Endothelial cell of umbilical vein (primary cell): ENCODE measurements at regions not wholly inside any gene's neighbourhood (a gene's known extent, or its start where the extent isn't known, plus 50 kb on each side); places are given as distances from the start of the nearest gene placed in this dataset.

ENCODE experiments used
- BruUV-seq: library from RNA; stranded (reverse); fragments of 400-500 nt; replicated peaks from 2 replicates; lab custom pipeline; 2021; lab: Mats Ljungman, UMichigan
- CTCF ChIA-PET: fragments of 300-600, 350-600 bp; sonication (Branson Sonifier 250); formaldehyde crosslinking; loops from one replicate; lab custom pipeline; 2021; ENCODE audit warnings: antibody characterized with exemption, inconsistent platforms; lab: Charles Lee
- POLR2A ChIA-PET: fragments of 300-600, 350-600 bp; sonication (Branson Sonifier 250); formaldehyde crosslinking; loops from one replicate; lab custom pipeline; 2021; ENCODE audit warnings: antibody characterized with exemption, inconsistent platforms; lab: Charles Lee
- DNase-seq: peaks from one replicate; pipeline ENCODE4 v3.0.0-alpha.2; 2011; ENCODE audit warnings: low read depth, low spot score
- FAIRE-seq: peaks from 2 replicates; lab custom pipeline; 2011; peaks lifted over from hg19 to GRCh38; lab: Jason Lieb, UNC
- H2AFZ ChIP-seq: 2 replicates; pipeline ENCODE4 v1.6.0; 2012; ENCODE audit warnings: low read depth, low read length, control low read depth, inconsistent platforms
- H3K27ac ChIP-seq: 2 replicates; pipeline ENCODE4 v1.5.1; 2011; ENCODE audit warnings: low read depth, mild to moderate bottlenecking, control low read depth, low read length, moderate library complexity; ENCODE audit not compliant: insufficient read depth
- H3K27me3 ChIP-seq, 2 experiments: 2 replicates each; pipeline versions ENCODE4 v1.6.0 to v1.6.1; 2011; ENCODE audit warnings: low read length in 2 of 2, mixed read lengths in 1 of 2; ENCODE audit not compliant: control insufficient read depth in 2 of 2, insufficient read depth in 2 of 2
- H3K36me3 ChIP-seq, 2 experiments: 2 replicates in 1 of 2; 3 replicates in 1 of 2; pipeline ENCODE4 v1.5.1; 2011; ENCODE audit warnings: low read length in 2 of 2, mild to moderate bottlenecking in 1 of 2, moderate library complexity in 1 of 2; ENCODE audit not compliant: control insufficient read depth in 2 of 2, insufficient read depth in 2 of 2; ENCODE audit errors: extremely low read depth in 1 of 2
- H3K4me1 ChIP-seq: 3 replicates; pipeline ENCODE4 v1.5.1; 2011; ENCODE audit warnings: mild to moderate bottlenecking, low read length; ENCODE audit not compliant: control insufficient read depth, insufficient read depth; ENCODE audit errors: extremely low read depth
- H3K4me2 ChIP-seq: 2 replicates; pipeline ENCODE4 v1.6.1; 2011; ENCODE audit warnings: low read length, control low read depth, mixed read lengths; ENCODE audit not compliant: insufficient read depth
- H3K4me3 ChIP-seq, 3 experiments: fragments of 200-600 bp in 1 of 3; sonication (generic), shearing (Covaris generic) in 1 of 3; replicated peaks in 1 of 3; 2 replicates each; pipeline ENCODE4 v1.5.1; 2011 to 2016; ENCODE audit warnings: control low read depth in 3 of 3, low read length in 3 of 3, mild to moderate bottlenecking in 2 of 3, inconsistent platforms in 1 of 3, low read depth in 1 of 3, moderate library complexity in 1 of 3; ENCODE audit not compliant: insufficient read depth in 1 of 3
- H3K79me2 ChIP-seq: 2 replicates; pipeline ENCODE4 v1.6.0; 2012; ENCODE audit warnings: low read length, inconsistent platforms; ENCODE audit not compliant: control insufficient read depth, insufficient read depth
- H3K9ac ChIP-seq: replicated peaks from 2 replicates; pipeline ENCODE3; 2011; ENCODE audit warnings: low read length, control low read depth; ENCODE audit not compliant: insufficient read depth; ENCODE audit errors: extremely low read depth
- H3K9me1 ChIP-seq: replicated peaks from 3 replicates; pipeline ENCODE4 v1.6.0; 2011; ENCODE audit warnings: mild to moderate bottlenecking, low read length; ENCODE audit not compliant: control insufficient read depth, insufficient read depth; ENCODE audit errors: extremely low read depth
- H3K9me3 ChIP-seq: replicated peaks from 2 replicates; pipeline ENCODE4 v1.5.1; 2012; ENCODE audit warnings: low read length, inconsistent platforms; ENCODE audit not compliant: control insufficient read depth, insufficient read depth
- H4K20me1 ChIP-seq: replicated peaks from 2 replicates; pipeline ENCODE3; 2011; ENCODE audit warnings: mild to moderate bottlenecking, low read length; ENCODE audit not compliant: control insufficient read depth, insufficient read depth; ENCODE audit errors: extremely low read depth
- EZH2 ChIP-seq: IDR thresholded peaks from 2 replicates; pipeline ENCODE4 v1.6.1; 2012; ENCODE audit warnings: borderline replicate concordance, low read depth, mild to moderate bottlenecking, moderate library complexity, low read length, inconsistent platforms; ENCODE audit not compliant: severe bottlenecking
- FOS ChIP-seq: IDR thresholded peaks from 2 replicates; pipeline ENCODE4 v1.6.1; 2011; ENCODE audit warnings: mild to moderate bottlenecking, low read length, moderate library complexity, borderline replicate concordance; ENCODE audit not compliant: insufficient read depth
- GATA2 ChIP-seq: IDR thresholded peaks from 2 replicates; pipeline ENCODE4 v1.7.0; 2011; ENCODE audit warnings: low read depth, mild to moderate bottlenecking, moderate library complexity, mixed read lengths, low read length; ENCODE audit not compliant: insufficient read length, insufficient read depth
- JUN ChIP-seq: IDR thresholded peaks from 2 replicates; pipeline ENCODE4 v1.6.1; 2011; ENCODE audit warnings: borderline replicate concordance, low read depth; ENCODE audit not compliant: insufficient read length, insufficient read depth
- MYC ChIP-seq: IDR thresholded peaks from one replicate; pipeline ENCODE4 v1.6.1; 2011; ENCODE audit warnings: mild to moderate bottlenecking, low read depth, low read length
- POLR2A ChIP-seq: IDR thresholded peaks from 2 replicates; pipeline ENCODE4 v1.6.1; 2012; ENCODE audit warnings: low read depth, mild to moderate bottlenecking, control low read depth, low read length
- POLR2AphosphoS5 ChIP-seq: IDR thresholded peaks from 2 replicates; pipeline ENCODE4 v1.6.1; 2012; ENCODE audit warnings: low read depth, mild to moderate bottlenecking, control low read depth, low read length, moderate library complexity; ENCODE audit not compliant: insufficient read depth
- dilution Hi-C: fragments of 300-500 bp; cut with MboI; formaldehyde crosslinking; loops from one replicate; pipeline ENCODE4 v1.15.0; 2019; ENCODE audit warnings: low sequenced_read_pairs; ENCODE audit not compliant: extremely low pct_ligation_motif_present
- intact Hi-C: fragments of 100-400 bp; cut with micrococcal nuclease; formaldehyde crosslinking; loops from one replicate; pipeline ENCODE4 v1.10.0; 2022
- TF ChIP-seq, protein P1 (sequence below), 2 donors: IDR thresholded peaks; 1 replicate in 1 of 2; 2 replicates in 1 of 2; pipeline ENCODE4 v1.5.1; 2011; ENCODE audit warnings: low read length in 2 of 2, mild to moderate bottlenecking in 2 of 2, moderate library complexity in 2 of 2, control low read depth in 1 of 2, inconsistent platforms in 1 of 2, low read depth in 1 of 2; ENCODE audit not compliant: insufficient read depth in 1 of 2; ENCODE audit errors: extremely low read depth in 1 of 2
- TF ChIP-seq, protein P2 (sequence below): IDR thresholded peaks from 2 replicates; pipeline ENCODE4 v1.6.1; 2011; ENCODE audit not compliant: insufficient read depth, insufficient read length

DNA sequence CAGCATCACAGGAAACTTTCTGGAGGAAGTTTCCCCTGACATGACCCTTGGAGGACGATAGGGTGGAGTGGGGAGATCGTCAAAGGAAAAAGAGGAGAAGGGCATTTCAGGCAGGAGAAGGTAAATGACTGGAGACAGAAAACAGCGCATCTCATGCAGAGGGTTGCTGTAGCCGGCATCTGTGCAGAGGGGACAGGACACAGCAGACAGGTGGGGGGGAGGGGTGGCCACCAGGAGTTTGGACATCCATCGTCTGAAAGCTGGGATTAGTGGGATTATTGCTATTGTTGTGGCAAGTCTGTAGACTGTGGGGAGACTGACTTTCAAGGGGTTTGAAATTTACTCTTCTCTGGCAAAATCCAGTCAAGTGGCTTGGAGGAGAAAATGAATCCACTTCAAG is 463.9 kb downstream of the OMA1 start:
- Histone ChIP-seq H4K20me1 (no peaks in the 10 kb centered on the region), H3K27me3 (no peaks in the 10 kb centered on the region), H3K4me2 (no peak overlapping the region), H3K36me3 (no peaks in the 10 kb centered on the region), H3K9ac (no peak overlapping the region), H2AFZ (no peak overlapping the region), H3K4me1 (no peaks in the 10 kb centered on the region), H3K4me3 (no peak overlapping the region), H3K9me3 (no peaks in the 10 kb centered on the region), H3K9me1 (no peaks in the 10 kb centered on the region), H3K27ac (no peak overlapping the region), H3K79me2 (no peaks in the 10 kb centered on the region)
- ChIA-PET CTCF (no interaction called here), POLR2A (no interaction called here)
- dilution Hi-C loops (no loop called here), intact Hi-C loops (no loop called here)
- no peak for DNase-seq
- BruUV-seq, result no TSS peak
- no peak for FAIRE-seq
- TF ChIP-seq JUN, result no peak
- TF ChIP-seq POLR2A, result no peak
- TF ChIP-seq EZH2, result no peak
- TF ChIP-seq, protein P1, sequence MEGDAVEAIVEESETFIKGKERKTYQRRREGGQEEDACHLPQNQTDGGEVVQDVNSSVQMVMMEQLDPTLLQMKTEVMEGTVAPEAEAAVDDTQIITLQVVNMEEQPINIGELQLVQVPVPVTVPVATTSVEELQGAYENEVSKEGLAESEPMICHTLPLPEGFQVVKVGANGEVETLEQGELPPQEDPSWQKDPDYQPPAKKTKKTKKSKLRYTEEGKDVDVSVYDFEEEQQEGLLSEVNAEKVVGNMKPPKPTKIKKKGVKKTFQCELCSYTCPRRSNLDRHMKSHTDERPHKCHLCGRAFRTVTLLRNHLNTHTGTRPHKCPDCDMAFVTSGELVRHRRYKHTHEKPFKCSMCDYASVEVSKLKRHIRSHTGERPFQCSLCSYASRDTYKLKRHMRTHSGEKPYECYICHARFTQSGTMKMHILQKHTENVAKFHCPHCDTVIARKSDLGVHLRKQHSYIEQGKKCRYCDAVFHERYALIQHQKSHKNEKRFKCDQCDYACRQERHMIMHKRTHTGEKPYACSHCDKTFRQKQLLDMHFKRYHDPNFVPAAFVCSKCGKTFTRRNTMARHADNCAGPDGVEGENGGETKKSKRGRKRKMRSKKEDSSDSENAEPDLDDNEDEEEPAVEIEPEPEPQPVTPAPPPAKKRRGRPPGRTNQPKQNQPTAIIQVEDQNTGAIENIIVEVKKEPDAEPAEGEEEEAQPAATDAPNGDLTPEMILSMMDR (IDR thresholded peaks at IDR 0.05; ENCODE audit: extremely low read depth in 1 of 2, insufficient read depth in 1 of 2, low read depth in 1 of 2, low read length in 2 of 2), result no peak
- no peak for TF ChIP-seq POLR2AphosphoS5
- TF ChIP-seq, protein P2, sequence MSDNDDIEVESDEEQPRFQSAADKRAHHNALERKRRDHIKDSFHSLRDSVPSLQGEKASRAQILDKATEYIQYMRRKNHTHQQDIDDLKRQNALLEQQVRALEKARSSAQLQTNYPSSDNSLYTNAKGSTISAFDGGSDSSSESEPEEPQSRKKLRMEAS, result no peak
- no peak for TF ChIP-seq GATA2
- TF ChIP-seq FOS, result no peak
- TF ChIP-seq MYC, result no peak
